Peyer's patch (tissue), 4 donors: ENCODE measurements at regions not wholly inside any gene's neighbourhood (a gene's known extent, or its start where the extent isn't known, plus 50 kb on each side); places are given as distances from the start of the nearest gene placed in this dataset.
"Not testable (repeated sequence)": the region's sequence is repeated elsewhere in the genome, so short reads cannot be mapped to it uniquely, and the experiment has no call there.

Experiments used
- DNase-seq, 3 donors: peaks; one replicate each; pipeline ENCODE4 v3.0.0-alpha.2; 2017 to 2019
- H3K27ac ChIP-seq, 4 donors: fragments of 200-600 bp; sonication (generic); one replicate each; pipeline ENCODE4 v1.5.1; 2016 to 2019
- H3K27me3 ChIP-seq, 2 donors: fragments of 200-600 bp; sonication (generic); one replicate each; pipeline ENCODE4 v1.5.1; 2019
- H3K36me3 ChIP-seq, 3 donors: fragments of 200-600 bp; sonication (generic); one replicate each; pipeline ENCODE4 v1.5.1; 2016 to 2019
- H3K4me1 ChIP-seq, 4 donors: fragments of 200-600 bp; sonication (generic); one replicate each; pipeline ENCODE4 v1.5.1; 2016 to 2019
- H3K4me3 ChIP-seq, 4 donors: fragments of 200-600 bp; sonication (generic); 1 replicate in 3 of 4; 2 replicates in 1 of 4; pipeline ENCODE4 v1.5.1; 2016 to 2019; ENCODE audit warnings: mild to moderate bottlenecking in 1 of 4
- H3K9me3 ChIP-seq, 4 donors: fragments of 200-600 bp; sonication (generic); one replicate each; pipeline ENCODE4 v1.5.1; 2016 to 2019; ENCODE audit warnings: mild to moderate bottlenecking in 1 of 4
- CTCF ChIP-seq, 6 experiments: fragments of 450-650 bp in 4 of 6; fragments of 200-600 bp in 2 of 6; sonication (generic) in 1 of 6; IDR thresholded peaks; one replicate each; pipeline ENCODE4 v1.5.1; 2017 to 2019; ENCODE audit warnings: antibody characterized with exemption in 6 of 6, mild to moderate bottlenecking in 3 of 6, moderate library complexity in 1 of 6
- POLR2A ChIP-seq, 2 donors: fragments of 450-650 bp; IDR thresholded peaks; one replicate each; pipeline ENCODE4 v1.5.1; 2017; ENCODE audit warnings: antibody characterized with exemption in 2 of 2, mild to moderate bottlenecking in 2 of 2, moderate library complexity in 2 of 2

- no peak for DNase-seq
- Histone ChIP-seq H3K9me3 (no peaks in the 10 kb centered on the region), H3K27ac (no peak overlapping the region), H3K4me1 (no peaks in the 10 kb centered on the region), H3K27me3 (no peaks in the 10 kb centered on the region), H3K36me3 (no peaks in the 10 kb centered on the region), H3K4me3 (no peak overlapping the region)
- TF ChIP-seq CTCF (IDR thresholded peaks at IDR 0.05), result no peak
- TF ChIP-seq POLR2A (IDR thresholded peaks at IDR 0.05), result no peak
Measured at GRCh38 chr12:25695574-25695973, 142.5 kb upstream of the LMNTD1 start.

GRCh38 chr12:25698772-25699171, 145.7 kb upstream of the LMNTD1 start:
- no peak for DNase-seq
- no peak for TF ChIP-seq CTCF (IDR thresholded peaks at IDR 0.05)
- no peak for TF ChIP-seq POLR2A (IDR thresholded peaks at IDR 0.05)
- no peaks in the 10 kb centered on the region for H3K27me3 ChIP-seq
- no peak overlapping the region for H3K27ac ChIP-seq
- no peaks in the 10 kb centered on the region for H3K4me1 ChIP-seq
- no peak overlapping the region for H3K4me3 ChIP-seq
- no peaks in the 10 kb centered on the region for H3K36me3 ChIP-seq
- H3K9me3 ChIP-seq, result no peaks in the 10 kb centered on the region

- H3K4me1 ChIP-seq, result no peaks in the 10 kb centered on the region
- TF ChIP-seq POLR2A (IDR thresholded peaks at IDR 0.05) (no peak), CTCF (IDR thresholded peaks at IDR 0.05) (no peak)
Measured at GRCh38 chr12:25699454-25699853, 146.4 kb upstream of the LMNTD1 start.

GRCh38 chr12:25701290-25701689, 148.2 kb upstream of the LMNTD1 start:
- H3K4me1 ChIP-seq, result no peaks in the 10 kb centered on the region
- no peak overlapping the region for H3K4me3 ChIP-seq
- no peaks in the 10 kb centered on the region for H3K27me3 ChIP-seq
- no peak overlapping the region for H3K27ac ChIP-seq
- no peak for DNase-seq
- no peaks in the 10 kb centered on the region for H3K9me3 ChIP-seq
- TF ChIP-seq CTCF (IDR thresholded peaks at IDR 0.05), result no peak
- TF ChIP-seq POLR2A (IDR thresholded peaks at IDR 0.05), result no peak
- H3K36me3 ChIP-seq, result no peaks in the 10 kb centered on the region

More at GRCh38 chr12:25699454-25699853, 146.4 kb upstream of the LMNTD1 start:
- no peak overlapping the region for H3K4me3 ChIP-seq
- H3K27me3 ChIP-seq, result no peaks in the 10 kb centered on the region
- DNase-seq, result no peak
- no peaks in the 10 kb centered on the region for H3K9me3 ChIP-seq
- no peaks in the 10 kb centered on the region for H3K36me3 ChIP-seq
- H3K27ac ChIP-seq, result no peak overlapping the region

GRCh38 chr12:25702553-25702952, 149.5 kb upstream of the LMNTD1 start:
- Histone ChIP-seq H3K27me3 (no peaks in the 10 kb centered on the region), H3K4me3 (no peak overlapping the region), H3K9me3 (no peaks in the 10 kb centered on the region), H3K27ac (no peak overlapping the region), H3K36me3 (no peaks in the 10 kb centered on the region), H3K4me1 (no peaks in the 10 kb centered on the region)
- no peak for DNase-seq
- TF ChIP-seq CTCF (IDR thresholded peaks at IDR 0.05) (no peak), POLR2A (IDR thresholded peaks at IDR 0.05) (no peak)

GRCh38 chr12:25705261-25705660, 152.2 kb upstream of the LMNTD1 start:
- H3K4me3 ChIP-seq, result no peak overlapping the region
- TF ChIP-seq CTCF (IDR thresholded peaks at IDR 0.05) (no peak), POLR2A (IDR thresholded peaks at IDR 0.05) (no peak)
- no peaks in the 10 kb centered on the region for H3K36me3 ChIP-seq
- DNase-seq, result no peak
- no peaks in the 10 kb centered on the region for H3K27me3 ChIP-seq
- no peaks in the 10 kb centered on the region for H3K4me1 ChIP-seq
- H3K9me3 ChIP-seq, result no peaks in the 10 kb centered on the region
- no peak overlapping the region for H3K27ac ChIP-seq

GRCh38 chr12:25706646-25707045, 153.6 kb upstream of the LMNTD1 start:
- not testable (repeated sequence) for DNase-seq, H3K4me1 ChIP-seq, H3K27ac ChIP-seq, H3K4me3 ChIP-seq, H3K9me3 ChIP-seq, H3K27me3 ChIP-seq, H3K36me3 ChIP-seq
